CD4-positive, CD25-positive, alpha-beta regulatory T cell (primary cell): ENCODE measurements at regions not wholly inside any gene's neighbourhood (a gene's known extent, or its start where the extent isn't known, plus 50 kb on each side); places are given as distances from the start of the nearest gene placed in this dataset.

ENCODE experiments used
- ATAC-seq, 2 donors: fragments of 150-1000 bp; cut with Tn5 transposase; one replicate each; pipeline ENCODE4 v1.10.0; 2021; ENCODE audit warnings: low read depth in 2 of 2, moderate number of reproducible peaks in 2 of 2, moderate library complexity in 1 of 2
- DNase-seq, 3 donors: peaks; one replicate each; pipeline versions ENCODE4 v3.0.0 to v3.0.0-alpha.2; 2012 to 2022; ENCODE audit warnings: mixed read lengths in 1 of 3
- H3K27ac ChIP-seq: one replicate; pipeline ENCODE4 v1.7.0; 2013; ENCODE audit warnings: mild to moderate bottlenecking, low read length; ENCODE audit not compliant: insufficient read depth, poor library complexity, severe bottlenecking
- H3K27me3 ChIP-seq: one replicate; pipeline ENCODE4 v1.7.0; 2013; ENCODE audit warnings: low read length; ENCODE audit not compliant: control insufficient read depth, insufficient read depth
- H3K36me3 ChIP-seq: one replicate; pipeline ENCODE4 v1.7.0; 2013; ENCODE audit warnings: mild to moderate bottlenecking, low read length, moderate library complexity; ENCODE audit not compliant: control insufficient read depth, insufficient read depth
- H3K4me1 ChIP-seq: 2 replicates; pipeline ENCODE4 v1.7.0; 2013; ENCODE audit warnings: mild to moderate bottlenecking, low read length; ENCODE audit not compliant: insufficient read depth, control insufficient read depth, poor library complexity, severe bottlenecking
- H3K4me3 ChIP-seq: one replicate; pipeline ENCODE4 v1.7.0; 2013; ENCODE audit warnings: low read depth, mild to moderate bottlenecking, low read length, moderate library complexity
- H3K9me3 ChIP-seq, 2 experiments: 1 replicate in 1 of 2; 2 replicates in 1 of 2; pipeline ENCODE4 v1.7.0; 2013; ENCODE audit warnings: low read length in 2 of 2, mild to moderate bottlenecking in 1 of 2, moderate library complexity in 1 of 2; ENCODE audit not compliant: control insufficient read depth in 2 of 2
- H3K27ac Mint-ChIP-seq, 3 donors: one replicate each; pipeline ENCODE4 v1.8.0; 2020 to 2022; ENCODE audit warnings: mild to moderate bottlenecking in 3 of 3, mixed read lengths in 3 of 3, moderate library complexity in 2 of 3
- H3K27me3 Mint-ChIP-seq: one replicate; pipeline ENCODE4 v1.8.0; 2022; ENCODE audit warnings: mild to moderate bottlenecking, mixed read lengths
- H3K36me3 Mint-ChIP-seq: one replicate; pipeline ENCODE4 v1.8.0; 2020; ENCODE audit warnings: mixed read lengths
- H3K4me1 Mint-ChIP-seq, 4 donors: one replicate each; pipeline ENCODE4 v1.8.0; 2020 to 2022; ENCODE audit warnings: mixed read lengths in 4 of 4, mild to moderate bottlenecking in 1 of 4
- H3K4me3 Mint-ChIP-seq, 4 donors: one replicate each; pipeline ENCODE4 v1.8.0; 2020 to 2022; ENCODE audit warnings: mild to moderate bottlenecking in 4 of 4, mixed read lengths in 4 of 4, moderate library complexity in 3 of 4
- H3K9me3 Mint-ChIP-seq, 7 donors: one replicate each; pipeline ENCODE4 v1.8.0; 2020 to 2022; ENCODE audit warnings: mixed read lengths in 7 of 7, mild to moderate bottlenecking in 3 of 7, moderate library complexity in 2 of 7

- Histone ChIP-seq H3K4me3 (no peak overlapping the region), H3K4me1 (peaks cover 47% of the 10 kb centered on the region), H3K9me3 (no peaks in the 10 kb centered on the region), H3K27ac (no peak overlapping the region), H3K27me3 (no peaks in the 10 kb centered on the region), H3K36me3 (no peaks in the 10 kb centered on the region)
- Mint-ChIP-seq H3K4me1 (peaks cover 20 to 85% (median 54%) of the 10 kb centered on the region in 4 donors), H3K4me3 (peak overlapping the region in 3 of 4 donors; percentile 40 to 87 (median 76)), H3K36me3 (peaks cover 3% of the 10 kb centered on the region), H3K9me3 (peaks cover 0 to 4% (median 0%) of the 10 kb centered on the region in 7 donors), H3K27me3 (no peaks in the 10 kb centered on the region), H3K27ac (peak overlapping the region; percentile 90 to 98 (median 97))
- DNase-seq (peak in 1 of 3 donors; percentile 55), ATAC-seq (no peak)
These were observed 186.2 kb downstream of the FOXO1 start for GRCh38 chr13:40480012-40480914.

- H3K4me1 Mint-ChIP-seq = peaks cover 25 to 88% (median 54%) of the 10 kb centered on the region in 4 donors
- peak overlapping the region; percentile 1 to 87 (median 58) for H3K4me3 Mint-ChIP-seq
- peak overlapping the region; percentile 90 to 98 (median 97) for H3K27ac Mint-ChIP-seq
These were observed 185.4 kb downstream of the FOXO1 start for GRCh38 chr13:40480915-40481516.

GRCh38 chr13:40483601-40484000, 182.8 kb downstream of the FOXO1 start:
- Histone ChIP-seq H3K4me3 (no peak overlapping the region), H3K27me3 (no peaks in the 10 kb centered on the region), H3K9me3 (no peaks in the 10 kb centered on the region), H3K36me3 (no peaks in the 10 kb centered on the region), H3K4me1 (peaks cover 79% of the 10 kb centered on the region), H3K27ac (peak overlapping the region; percentile 91)
- H3K36me3 Mint-ChIP-seq = no peaks in the 10 kb centered on the region
- H3K4me1 Mint-ChIP-seq = peaks cover 25 to 94% (median 62%) of the 10 kb centered on the region in 4 donors
- H3K27me3 Mint-ChIP-seq = no peaks in the 10 kb centered on the region
- H3K9me3 Mint-ChIP-seq = peaks cover 0 to 2% (median 0%) of the 10 kb centered on the region in 7 donors
- H3K4me3 Mint-ChIP-seq = peak overlapping the region in 3 of 4 donors; percentile 78 to 89 (median 80)
- ATAC-seq (no peak), DNase-seq (no peak)
- H3K27ac Mint-ChIP-seq = peak overlapping the region; percentile 93 to 100 (median 97)

More at GRCh38 chr13:40480915-40481516, 185.4 kb downstream of the FOXO1 start:
- ATAC-seq (no peak), DNase-seq (peak in 1 of 3 donors; percentile 30)
- H3K27ac ChIP-seq = no peak overlapping the region
- H3K9me3 ChIP-seq = no peaks in the 10 kb centered on the region
- peaks cover 54% of the 10 kb centered on the region for H3K4me1 ChIP-seq
- Mint-ChIP-seq H3K9me3 (peaks cover 0 to 2% (median 0%) of the 10 kb centered on the region in 7 donors), H3K36me3 (peaks cover 3% of the 10 kb centered on the region), H3K27me3 (no peaks in the 10 kb centered on the region)
- no peaks in the 10 kb centered on the region for H3K36me3 ChIP-seq
- no peak overlapping the region for H3K4me3 ChIP-seq
- H3K27me3 ChIP-seq = no peaks in the 10 kb centered on the region

- Mint-ChIP-seq H3K4me3 (peak overlapping the region; percentile 39 to 89 (median 79)), H3K36me3 (no peaks in the 10 kb centered on the region), H3K4me1 (peaks cover 25 to 95% (median 62%) of the 10 kb centered on the region in 4 donors), H3K27ac (peak overlapping the region; percentile 93 to 100 (median 97)), H3K27me3 (no peaks in the 10 kb centered on the region), H3K9me3 (peaks cover 0 to 2% (median 0%) of the 10 kb centered on the region in 7 donors)
- H3K9me3 ChIP-seq = no peaks in the 10 kb centered on the region
- peak overlapping the region; percentile 91 for H3K27ac ChIP-seq
- H3K27me3 ChIP-seq = no peaks in the 10 kb centered on the region
- no peaks in the 10 kb centered on the region for H3K36me3 ChIP-seq
- H3K4me3 ChIP-seq = peak overlapping the region; percentile 68
- peaks cover 85% of the 10 kb centered on the region for H3K4me1 ChIP-seq
- DNase-seq = peak in 1 of 3 donors; percentile 57
- ATAC-seq = no peak
These were observed 182.2 kb downstream of the FOXO1 start for GRCh38 chr13:40484101-40484800.

- peaks cover 27 to 96% (median 67%) of the 10 kb centered on the region in 4 donors for H3K4me1 Mint-ChIP-seq
- Histone ChIP-seq H3K36me3 (no peaks in the 10 kb centered on the region), H3K4me3 (peak overlapping the region; percentile 68), H3K27me3 (no peaks in the 10 kb centered on the region), H3K27ac (peak overlapping the region; percentile 91), H3K9me3 (no peaks in the 10 kb centered on the region), H3K4me1 (peaks cover 93% of the 10 kb centered on the region)
- ATAC-seq = no peak
- no peaks in the 10 kb centered on the region for H3K27me3 Mint-ChIP-seq
- no peaks in the 10 kb centered on the region for H3K36me3 Mint-ChIP-seq
- peak overlapping the region; percentile 93 to 100 (median 97) for H3K27ac Mint-ChIP-seq
- H3K4me3 Mint-ChIP-seq = peak overlapping the region; percentile 39 to 89 (median 79)
- H3K9me3 Mint-ChIP-seq = peaks cover 0 to 1% (median 0%) of the 10 kb centered on the region in 7 donors
- peak in 1 of 3 donors; percentile 72 for DNase-seq
These were observed 181.5 kb downstream of the FOXO1 start for GRCh38 chr13:40484974-40485373.

GRCh38 chr13:40485611-40486517, 180.6 kb downstream of the FOXO1 start:
- peaks cover 0 to 1% (median 0%) of the 10 kb centered on the region in 7 donors for H3K9me3 Mint-ChIP-seq
- no peaks in the 10 kb centered on the region for H3K36me3 ChIP-seq
- ATAC-seq = peak; percentile 95 to 97
- peak overlapping the region; percentile 68 for H3K4me3 ChIP-seq
- peaks cover 93% of the 10 kb centered on the region for H3K4me1 ChIP-seq
- peak overlapping the region; percentile 91 for H3K27ac ChIP-seq
- DNase-seq = peak; percentile 68 to 97 (median 91)
- H3K9me3 ChIP-seq = no peaks in the 10 kb centered on the region
- H3K36me3 Mint-ChIP-seq = no peaks in the 10 kb centered on the region
- H3K4me1 Mint-ChIP-seq = peaks cover 29 to 95% (median 63%) of the 10 kb centered on the region in 4 donors
- H3K27me3 Mint-ChIP-seq = no peaks in the 10 kb centered on the region
- H3K4me3 Mint-ChIP-seq = peak overlapping the region; percentile 80 to 89 (median 84)
- peak overlapping the region; percentile 93 to 100 (median 97) for H3K27ac Mint-ChIP-seq
- no peaks in the 10 kb centered on the region for H3K27me3 ChIP-seq
